ENCODE measurements at regions not wholly inside any gene's neighbourhood (a gene's known extent, or its start where the extent isn't known, plus 50 kb on each side); places are given as distances from the start of the nearest gene placed in this dataset.

DNA sequence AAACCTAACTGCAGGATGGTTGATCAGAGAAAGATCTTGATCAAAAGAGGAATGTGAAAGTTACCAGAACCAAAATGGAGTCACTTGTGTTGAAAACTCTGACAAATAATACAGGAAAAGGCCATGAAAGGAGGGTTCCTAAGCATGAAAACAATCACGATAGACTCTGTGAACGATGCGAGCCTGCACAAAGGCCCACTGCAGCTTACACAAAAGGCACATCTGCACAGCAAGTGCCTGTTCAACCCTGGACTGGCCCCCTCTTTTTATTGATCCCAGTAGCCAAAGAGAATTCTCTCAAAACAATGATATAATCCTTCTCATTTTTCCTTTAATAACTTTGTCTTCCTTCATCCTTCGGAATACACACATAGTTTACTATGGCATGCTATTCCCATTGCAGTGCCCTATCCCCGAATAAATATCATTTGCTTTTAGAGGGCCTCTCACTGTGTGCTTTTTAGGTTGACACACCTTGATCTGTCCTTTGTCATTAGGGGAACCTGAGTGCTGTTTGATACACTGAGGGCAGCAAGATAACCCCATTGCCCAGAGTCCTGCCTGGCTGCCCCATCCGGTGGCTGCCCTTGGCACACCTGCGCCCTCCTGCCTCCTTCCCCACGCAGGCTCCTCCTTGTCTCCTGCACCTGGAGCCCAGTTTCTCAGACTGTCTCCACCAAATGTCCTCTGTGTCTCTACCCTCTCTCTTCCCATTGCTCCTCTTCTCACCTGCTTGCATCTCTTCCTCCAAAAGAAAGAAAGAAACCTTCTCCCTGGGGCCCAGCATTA is 98.3 kb upstream of the FRMD1 start:
- Histone ChIP-seq H3K4me2 (ENCODE audit: control insufficient read depth, extremely low read depth, insufficient read depth, low read depth, low read length) (no peak overlapping the region), H3K9ac (ENCODE audit: control insufficient read depth, extremely low read depth, insufficient read depth, low read length) (no peak overlapping the region), H3K36me3 (ENCODE audit: control insufficient read depth in 2 of 2, extremely low read depth in 1 of 2, insufficient read depth in 2 of 2, low read length in 2 of 2) (no peaks in the 10 kb centered on the region), H3K4me3 (ENCODE audit: control insufficient read depth in 2 of 3, extremely low read depth in 1 of 3, insufficient read depth in 2 of 3, low read depth in 1 of 3, low read length in 3 of 3) (no peak overlapping the region), H3K4me1 (ENCODE audit: control insufficient read depth, extremely low read depth, insufficient read depth, low read length) (no peaks in the 10 kb centered on the region), H2AFZ (ENCODE audit: control insufficient read depth, low read length) (no peak overlapping the region), H3K27me3 (ENCODE audit: control insufficient read depth, extremely low read depth, insufficient read depth, low read length) (no peaks in the 10 kb centered on the region), H3K9me1 (ENCODE audit: control insufficient read depth, extremely low read depth, insufficient read depth, low read length) (no peaks in the 10 kb centered on the region), H3K79me2 (ENCODE audit: control insufficient read depth, insufficient read depth, low read length) (no peaks in the 10 kb centered on the region), H3K27ac (ENCODE audit: control insufficient read depth, insufficient read depth, low read length) (no peak overlapping the region), H4K20me1 (ENCODE audit: control insufficient read depth, extremely low read depth, insufficient read depth, low read length) (no peaks in the 10 kb centered on the region), H3K9me3 (ENCODE audit: control insufficient read depth, low read depth, low read length) (no peaks in the 10 kb centered on the region)
- FAIRE-seq (no peak), DNase-seq (ENCODE audit: low read depth, low spot score) (no peak)
- dilution Hi-C loops (cut with MboI; ENCODE audit: extremely low pct_ligation_motif_present, low sequenced_read_pairs), result no loop called here
- TF ChIP-seq, protein P1, sequence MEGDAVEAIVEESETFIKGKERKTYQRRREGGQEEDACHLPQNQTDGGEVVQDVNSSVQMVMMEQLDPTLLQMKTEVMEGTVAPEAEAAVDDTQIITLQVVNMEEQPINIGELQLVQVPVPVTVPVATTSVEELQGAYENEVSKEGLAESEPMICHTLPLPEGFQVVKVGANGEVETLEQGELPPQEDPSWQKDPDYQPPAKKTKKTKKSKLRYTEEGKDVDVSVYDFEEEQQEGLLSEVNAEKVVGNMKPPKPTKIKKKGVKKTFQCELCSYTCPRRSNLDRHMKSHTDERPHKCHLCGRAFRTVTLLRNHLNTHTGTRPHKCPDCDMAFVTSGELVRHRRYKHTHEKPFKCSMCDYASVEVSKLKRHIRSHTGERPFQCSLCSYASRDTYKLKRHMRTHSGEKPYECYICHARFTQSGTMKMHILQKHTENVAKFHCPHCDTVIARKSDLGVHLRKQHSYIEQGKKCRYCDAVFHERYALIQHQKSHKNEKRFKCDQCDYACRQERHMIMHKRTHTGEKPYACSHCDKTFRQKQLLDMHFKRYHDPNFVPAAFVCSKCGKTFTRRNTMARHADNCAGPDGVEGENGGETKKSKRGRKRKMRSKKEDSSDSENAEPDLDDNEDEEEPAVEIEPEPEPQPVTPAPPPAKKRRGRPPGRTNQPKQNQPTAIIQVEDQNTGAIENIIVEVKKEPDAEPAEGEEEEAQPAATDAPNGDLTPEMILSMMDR (optimal IDR thresholded peaks at IDR 0.05 in 1 of 3, IDR thresholded peaks at IDR 0.05 in 1 of 3, conservative IDR thresholded peaks at IDR 0.05 in 1 of 3; ENCODE audit: extremely low read depth in 1 of 3, insufficient read depth in 2 of 3, low read length in 3 of 3), result no peak
- TF ChIP-seq EZH2 (IDR thresholded peaks at IDR 0.05; ENCODE audit: low read length), result no peak

DNA sequence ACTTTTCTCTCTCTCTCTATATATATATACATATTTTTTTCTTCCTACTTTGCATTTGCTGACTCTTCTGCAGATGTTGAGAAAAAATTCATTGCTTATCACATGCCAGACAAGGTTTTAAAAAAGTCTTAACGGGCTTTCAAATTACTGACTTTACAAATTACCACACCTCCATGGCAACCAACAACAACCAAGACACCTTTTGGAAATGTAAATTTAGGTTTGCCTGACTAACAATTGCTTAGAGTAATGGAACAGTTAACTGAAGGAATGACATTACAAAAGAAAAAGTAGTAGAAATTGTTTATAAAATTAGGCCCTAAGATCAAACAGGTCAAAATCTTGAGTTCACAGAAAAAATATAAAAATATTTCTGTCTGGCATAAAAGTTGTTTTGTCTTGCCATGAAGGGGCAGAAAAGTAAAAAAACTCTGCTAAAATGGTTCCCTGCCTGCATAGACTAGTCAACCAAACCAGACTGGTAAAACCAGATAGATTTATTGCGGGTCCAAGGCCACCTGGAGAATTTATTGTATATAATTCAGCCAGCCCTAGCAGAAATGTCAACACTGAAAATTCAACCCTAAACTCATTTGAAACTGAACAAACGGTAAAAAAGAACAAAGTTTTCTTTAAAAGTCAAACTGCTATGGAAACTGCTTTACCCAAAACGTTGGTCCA is 92.8 kb upstream of the FRMD1 start:
- H3K4me1 ChIP-seq (ENCODE audit: control insufficient read depth, extremely low read depth, insufficient read depth, low read length), result no peaks in the 10 kb centered on the region
- TF ChIP-seq, protein P1 (optimal IDR thresholded peaks at IDR 0.05 in 1 of 3, IDR thresholded peaks at IDR 0.05 in 1 of 3, conservative IDR thresholded peaks at IDR 0.05 in 1 of 3; ENCODE audit: extremely low read depth in 1 of 3, insufficient read depth in 2 of 3, low read length in 3 of 3), result no peak
- TF ChIP-seq EZH2 (IDR thresholded peaks at IDR 0.05; ENCODE audit: low read length), result no peak
- H3K9me1 ChIP-seq (ENCODE audit: control insufficient read depth, extremely low read depth, insufficient read depth, low read length), result no peaks in the 10 kb centered on the region
- H3K27me3 ChIP-seq (ENCODE audit: control insufficient read depth, extremely low read depth, insufficient read depth, low read length), result no peaks in the 10 kb centered on the region
- H3K9me3 ChIP-seq (ENCODE audit: control insufficient read depth, low read depth, low read length), result no peaks in the 10 kb centered on the region
- no peak overlapping the region for H3K4me3 ChIP-seq (ENCODE audit: control insufficient read depth in 2 of 3, extremely low read depth in 1 of 3, insufficient read depth in 2 of 3, low read depth in 1 of 3, low read length in 3 of 3)
- H3K79me2 ChIP-seq (ENCODE audit: control insufficient read depth, insufficient read depth, low read length), result no peaks in the 10 kb centered on the region
- no peak overlapping the region for H3K9ac ChIP-seq (ENCODE audit: control insufficient read depth, extremely low read depth, insufficient read depth, low read length)
- no peaks in the 10 kb centered on the region for H4K20me1 ChIP-seq (ENCODE audit: control insufficient read depth, extremely low read depth, insufficient read depth, low read length)
- no peak for FAIRE-seq
- dilution Hi-C loops (cut with MboI; ENCODE audit: extremely low pct_ligation_motif_present, low sequenced_read_pairs), result no loop called here
- H3K27ac ChIP-seq (ENCODE audit: control insufficient read depth, insufficient read depth, low read length), result no peak overlapping the region
- H2AFZ ChIP-seq (ENCODE audit: control insufficient read depth, low read length), result no peak overlapping the region
- DNase-seq (ENCODE audit: low read depth, low spot score), result no peak
- H3K4me2 ChIP-seq (ENCODE audit: control insufficient read depth, extremely low read depth, insufficient read depth, low read depth, low read length), result no peak overlapping the region
- H3K36me3 ChIP-seq (ENCODE audit: control insufficient read depth in 2 of 2, extremely low read depth in 1 of 2, insufficient read depth in 2 of 2, low read length in 2 of 2), result no peaks in the 10 kb centered on the region
